ENCODE measurements at regions not wholly inside any gene's neighbourhood (a gene's known extent, or its start where the extent isn't known, plus 50 kb on each side); places are given as distances from the start of the nearest gene placed in this dataset.

GRCh38 chr3:28039829-28040228, 201.6 kb upstream of the CMC1 start:
- Histone ChIP-seq H3K4me2 (ENCODE audit: control insufficient read depth, extremely low read depth, insufficient read depth, low read depth, low read length) (no peak overlapping the region), H3K36me3 (ENCODE audit: control insufficient read depth in 2 of 2, extremely low read depth in 1 of 2, insufficient read depth in 2 of 2, low read length in 2 of 2) (no peaks in the 10 kb centered on the region), H3K4me3 (ENCODE audit: control insufficient read depth in 2 of 3, extremely low read depth in 1 of 3, insufficient read depth in 2 of 3, low read depth in 1 of 3, low read length in 3 of 3) (no peak overlapping the region), H3K79me2 (ENCODE audit: control insufficient read depth, insufficient read depth, low read length) (no peaks in the 10 kb centered on the region), H3K27me3 (ENCODE audit: control insufficient read depth, extremely low read depth, insufficient read depth, low read length) (no peaks in the 10 kb centered on the region), H2AFZ (ENCODE audit: control insufficient read depth, low read length) (no peak overlapping the region), H3K9me1 (ENCODE audit: control insufficient read depth, extremely low read depth, insufficient read depth, low read length) (no peaks in the 10 kb centered on the region), H3K4me1 (ENCODE audit: control insufficient read depth, extremely low read depth, insufficient read depth, low read length) (peaks cover 3% of the 10 kb centered on the region), H4K20me1 (ENCODE audit: control insufficient read depth, extremely low read depth, insufficient read depth, low read length) (no peaks in the 10 kb centered on the region), H3K9ac (ENCODE audit: control insufficient read depth, extremely low read depth, insufficient read depth, low read length) (no peak overlapping the region), H3K27ac (ENCODE audit: control insufficient read depth, insufficient read depth, low read length) (no peak overlapping the region), H3K9me3 (ENCODE audit: control insufficient read depth, low read depth, low read length) (no peaks in the 10 kb centered on the region)
- TF ChIP-seq CTCF (optimal IDR thresholded peaks at IDR 0.05 in 1 of 3, IDR thresholded peaks at IDR 0.05 in 1 of 3, conservative IDR thresholded peaks at IDR 0.05 in 1 of 3; ENCODE audit: extremely low read depth in 1 of 3, insufficient read depth in 2 of 3, low read length in 3 of 3) (no peak), EZH2 (IDR thresholded peaks at IDR 0.05; ENCODE audit: low read length) (no peak)
- DNase-seq (ENCODE audit: low read depth, low spot score): no peak
- FAIRE-seq: peak; percentile 53
- dilution Hi-C loops (cut with MboI; ENCODE audit: extremely low pct_ligation_motif_present, low sequenced_read_pairs): no loop called here

GRCh38 chr3:28042095-28042635, 199.3 kb upstream of the CMC1 start:
- Histone ChIP-seq H3K36me3 (ENCODE audit: control insufficient read depth in 2 of 2, extremely low read depth in 1 of 2, insufficient read depth in 2 of 2, low read length in 2 of 2) (no peaks in the 10 kb centered on the region), H3K27me3 (ENCODE audit: control insufficient read depth, extremely low read depth, insufficient read depth, low read length) (no peaks in the 10 kb centered on the region), H3K4me2 (ENCODE audit: control insufficient read depth, extremely low read depth, insufficient read depth, low read depth, low read length) (no peak overlapping the region), H3K9me1 (ENCODE audit: control insufficient read depth, extremely low read depth, insufficient read depth, low read length) (no peaks in the 10 kb centered on the region), H3K9ac (ENCODE audit: control insufficient read depth, extremely low read depth, insufficient read depth, low read length) (no peak overlapping the region), H3K4me3 (ENCODE audit: control insufficient read depth in 2 of 3, extremely low read depth in 1 of 3, insufficient read depth in 2 of 3, low read depth in 1 of 3, low read length in 3 of 3) (no peak overlapping the region), H3K4me1 (ENCODE audit: control insufficient read depth, extremely low read depth, insufficient read depth, low read length) (peaks cover 3% of the 10 kb centered on the region), H2AFZ (ENCODE audit: control insufficient read depth, low read length) (no peak overlapping the region), H3K27ac (ENCODE audit: control insufficient read depth, insufficient read depth, low read length) (no peak overlapping the region), H3K9me3 (ENCODE audit: control insufficient read depth, low read depth, low read length) (no peaks in the 10 kb centered on the region), H4K20me1 (ENCODE audit: control insufficient read depth, extremely low read depth, insufficient read depth, low read length) (no peaks in the 10 kb centered on the region), H3K79me2 (ENCODE audit: control insufficient read depth, insufficient read depth, low read length) (no peaks in the 10 kb centered on the region)
- dilution Hi-C loops (cut with MboI; ENCODE audit: extremely low pct_ligation_motif_present, low sequenced_read_pairs): no loop called here
- FAIRE-seq (no peak), DNase-seq (ENCODE audit: low read depth, low spot score) (no peak)
- TF ChIP-seq CTCF (optimal IDR thresholded peaks at IDR 0.05 in 1 of 3, IDR thresholded peaks at IDR 0.05 in 1 of 3, conservative IDR thresholded peaks at IDR 0.05 in 1 of 3; ENCODE audit: extremely low read depth in 1 of 3, insufficient read depth in 2 of 3, low read length in 3 of 3): no peak
- TF ChIP-seq EZH2 (IDR thresholded peaks at IDR 0.05; ENCODE audit: low read length): no peak

All from keratinocyte (primary cell).